ENCODE measurements at regions not wholly inside any gene's neighbourhood (a gene's known extent, or its start where the extent isn't known, plus 50 kb on each side); places are given as distances from the start of the nearest gene placed in this dataset.

GRCh38 chr3:137180220-137180619, 222.4 kb downstream of the IL20RB start (continued):
- no peak for TF ChIP-seq CTCF (IDR thresholded peaks at IDR 0.05)
- TF ChIP-seq SMC3 (IDR thresholded peaks at IDR 0.05; ENCODE audit: low read depth, low read length): no peak
- TF ChIP-seq, protein P1, sequence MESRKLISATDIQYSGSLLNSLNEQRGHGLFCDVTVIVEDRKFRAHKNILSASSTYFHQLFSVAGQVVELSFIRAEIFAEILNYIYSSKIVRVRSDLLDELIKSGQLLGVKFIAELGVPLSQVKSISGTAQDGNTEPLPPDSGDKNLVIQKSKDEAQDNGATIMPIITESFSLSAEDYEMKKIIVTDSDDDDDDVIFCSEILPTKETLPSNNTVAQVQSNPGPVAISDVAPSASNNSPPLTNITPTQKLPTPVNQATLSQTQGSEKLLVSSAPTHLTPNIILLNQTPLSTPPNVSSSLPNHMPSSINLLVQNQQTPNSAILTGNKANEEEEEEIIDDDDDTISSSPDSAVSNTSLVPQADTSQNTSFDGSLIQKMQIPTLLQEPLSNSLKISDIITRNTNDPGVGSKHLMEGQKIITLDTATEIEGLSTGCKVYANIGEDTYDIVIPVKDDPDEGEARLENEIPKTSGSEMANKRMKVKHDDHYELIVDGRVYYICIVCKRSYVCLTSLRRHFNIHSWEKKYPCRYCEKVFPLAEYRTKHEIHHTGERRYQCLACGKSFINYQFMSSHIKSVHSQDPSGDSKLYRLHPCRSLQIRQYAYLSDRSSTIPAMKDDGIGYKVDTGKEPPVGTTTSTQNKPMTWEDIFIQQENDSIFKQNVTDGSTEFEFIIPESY (IDR thresholded peaks at IDR 0.05; ENCODE audit: borderline replicate concordance, low read depth): no peak

- Histone ChIP-seq H3K9me2 (no peaks in the 10 kb centered on the region), H3K4me3 (ENCODE audit: low read depth in 2 of 2, low read length in 1 of 2) (no peak overlapping the region), H3K27ac (ENCODE audit: low read depth in 2 of 2, low read length in 1 of 2) (no peak overlapping the region), H4K20me1 (ENCODE audit: insufficient read depth) (no peaks in the 10 kb centered on the region), H3K9ac (no peak overlapping the region), H3K79me2 (ENCODE audit: insufficient read depth) (no peaks in the 10 kb centered on the region), H3K27me3 (ENCODE audit: insufficient read depth) (no peaks in the 10 kb centered on the region), H2AFZ (ENCODE audit: low read depth) (no peak overlapping the region), H3F3A (replicated peaks; ENCODE audit: insufficient read depth) (no peaks in the 10 kb centered on the region), H3K36me3 (replicated peaks in 1 of 2; ENCODE audit: control insufficient read depth in 1 of 2, insufficient read depth in 2 of 2, low read length in 1 of 2) (no peaks in the 10 kb centered on the region), H3K4me1 (ENCODE audit: control insufficient read depth in 1 of 2, insufficient read depth in 2 of 2, low read depth in 1 of 2, low read length in 1 of 2) (no peaks in the 10 kb centered on the region), H3K4me2 (no peak overlapping the region), H3K9me3 (no peaks in the 10 kb centered on the region)
- TF ChIP-seq FOXM1 (IDR thresholded peaks at IDR 0.05; ENCODE audit: low read depth): no peak
- 35% methylated on average over 6 of the region's 6 CpGs for WGBS (ENCODE audit: low lambda C conversion rate)
- CTCF ChIA-PET: interaction anchor here (1.1 kb wide), 1 partner anchor 780 kb away, joined by 3 read pairs; no protein-coding TSS in a partner anchor
- no peak for DNase-seq
- POLR2A ChIA-PET: no interaction called here
These were observed 233.5 kb downstream of the IL20RB start for GRCh38 chr3:137191133-137191923.

GRCh38 chr3:137191951-137192350, 234.2 kb downstream of the IL20RB start:
- no peaks in the 10 kb centered on the region for H3K9me2 ChIP-seq
- H3K36me3 ChIP-seq (replicated peaks in 1 of 2; ENCODE audit: control insufficient read depth in 1 of 2, insufficient read depth in 2 of 2, low read length in 1 of 2): no peaks in the 10 kb centered on the region
- H3K9me3 ChIP-seq: no peaks in the 10 kb centered on the region
- no peak for DNase-seq
- no peaks in the 10 kb centered on the region for H3K79me2 ChIP-seq (ENCODE audit: insufficient read depth)
- H4K20me1 ChIP-seq (ENCODE audit: insufficient read depth): no peaks in the 10 kb centered on the region
- H3K4me1 ChIP-seq (ENCODE audit: control insufficient read depth in 1 of 2, insufficient read depth in 2 of 2, low read depth in 1 of 2, low read length in 1 of 2): no peaks in the 10 kb centered on the region
- H3K4me2 ChIP-seq: no peak overlapping the region
- POLR2A ChIA-PET: interaction anchor here (0.6 kb wide), 1 partner anchor 72 kb away, joined by 3 read pairs; no protein-coding TSS in a partner anchor
- CTCF ChIA-PET: interaction anchor here (1.1 kb wide), 1 partner anchor 779 kb away, joined by 3 read pairs; no protein-coding TSS in a partner anchor
- no peak overlapping the region for H3K4me3 ChIP-seq (ENCODE audit: low read depth in 2 of 2, low read length in 1 of 2)
- H3K27ac ChIP-seq (ENCODE audit: low read depth in 2 of 2, low read length in 1 of 2): no peak overlapping the region
- H3K27me3 ChIP-seq (ENCODE audit: insufficient read depth): no peaks in the 10 kb centered on the region
- no peaks in the 10 kb centered on the region for H3F3A ChIP-seq (replicated peaks; ENCODE audit: insufficient read depth)
- no peak overlapping the region for H3K9ac ChIP-seq
- 53% methylated on average over 8 of the region's 8 CpGs for WGBS (ENCODE audit: low lambda C conversion rate)
- no peak overlapping the region for H2AFZ ChIP-seq (ENCODE audit: low read depth)
- TF ChIP-seq FOXM1 (IDR thresholded peaks at IDR 0.05; ENCODE audit: low read depth): no peak
- TF ChIP-seq, protein P2, sequence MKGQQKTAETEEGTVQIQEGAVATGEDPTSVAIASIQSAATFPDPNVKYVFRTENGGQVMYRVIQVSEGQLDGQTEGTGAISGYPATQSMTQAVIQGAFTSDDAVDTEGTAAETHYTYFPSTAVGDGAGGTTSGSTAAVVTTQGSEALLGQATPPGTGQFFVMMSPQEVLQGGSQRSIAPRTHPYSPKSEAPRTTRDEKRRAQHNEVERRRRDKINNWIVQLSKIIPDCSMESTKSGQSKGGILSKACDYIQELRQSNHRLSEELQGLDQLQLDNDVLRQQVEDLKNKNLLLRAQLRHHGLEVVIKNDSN (IDR thresholded peaks at IDR 0.05; ENCODE audit: borderline replicate concordance, low read depth): no peak

All from SK-N-SH (cell line).